Psoas muscle (tissue), 7 donors: ENCODE measurements at regions not wholly inside any gene's neighbourhood (a gene's known extent, or its start where the extent isn't known, plus 50 kb on each side); places are given as distances from the start of the nearest gene placed in this dataset.

Experiments used
- ATAC-seq, 4 donors: fragments of 200-7000 bp; cut with Tn5 transposase; one replicate each; pipeline ENCODE4 v1.9.1; 2020; ENCODE audit warnings: moderate library complexity in 3 of 4, mild to moderate bottlenecking in 2 of 4
- DNase-seq, 2 donors: peaks; one replicate each; pipeline ENCODE4 v3.0.0-alpha.2; 2020
- H3K27ac ChIP-seq: fragments of 200-600 bp; one replicate; pipeline ENCODE4 v1.8.0; 2022
- H3K27me3 ChIP-seq, 3 donors: fragments of 200-600 bp in 1 of 3; one replicate each; pipeline versions ENCODE4 v1.6.1 to v1.8.0; 2013 to 2022; ENCODE audit warnings: low read length in 2 of 3, mild to moderate bottlenecking in 2 of 3, moderate library complexity in 1 of 3; ENCODE audit not compliant: insufficient read depth in 3 of 3
- H3K36me3 ChIP-seq, 2 donors: fragments of 200-600 bp in 1 of 2; one replicate each; pipeline versions ENCODE4 v1.6.1 to v1.8.0; 2013 to 2022; ENCODE audit warnings: low read depth in 1 of 2, mild to moderate bottlenecking in 1 of 2, moderate library complexity in 1 of 2; ENCODE audit not compliant: insufficient read depth in 1 of 2
- H3K4me1 ChIP-seq: fragments of 200-600 bp; one replicate; pipeline ENCODE4 v1.8.0; 2022
- H3K4me3 ChIP-seq: fragments of 200-600 bp; one replicate; pipeline ENCODE4 v1.8.0; 2022; ENCODE audit warnings: mild to moderate bottlenecking
- H3K9me3 ChIP-seq: fragments of 200-600 bp; one replicate; pipeline ENCODE4 v1.8.0; 2022
- WGBS, 3 donors: extraction: QIAGEN DNeasy Blood & Tissue Kit; methylation state at CpG; one replicate each; pipeline versions ENCODE4 v1.1.6 to v1.1.7; 2013; 5-methylcytosine and 5-hydroxymethylcytosine counted together
- intact Hi-C, 2 donors: fragments of 100-400 bp; cut with DNase I; formaldehyde crosslinking; loops; one replicate each; pipeline versions ENCODE4 v1.11.0 to v1.14.2; 2022
- TF ChIP-seq, protein P1 (sequence below): fragments of 200-600 bp; IDR thresholded peaks from one replicate; pipeline ENCODE4 v1.8.0; 2022; ENCODE audit warnings: antibody characterized with exemption
- donor health status: healthy with polysubstance abuse.
- donor health status: DM: no; HTN: no; CAD: no; lungs with moderate emphysema.
- donor health status: Bipolar disorder and iron deficiency.
- donor health status: healthy.
- donor health status: DM: yes; HTN: yes; CAD: no.
- donor health status: DM: no; HTN: no; CAD: no.
- donor health status: DM: yes; HTN: yes; CAD: no.

DNA sequence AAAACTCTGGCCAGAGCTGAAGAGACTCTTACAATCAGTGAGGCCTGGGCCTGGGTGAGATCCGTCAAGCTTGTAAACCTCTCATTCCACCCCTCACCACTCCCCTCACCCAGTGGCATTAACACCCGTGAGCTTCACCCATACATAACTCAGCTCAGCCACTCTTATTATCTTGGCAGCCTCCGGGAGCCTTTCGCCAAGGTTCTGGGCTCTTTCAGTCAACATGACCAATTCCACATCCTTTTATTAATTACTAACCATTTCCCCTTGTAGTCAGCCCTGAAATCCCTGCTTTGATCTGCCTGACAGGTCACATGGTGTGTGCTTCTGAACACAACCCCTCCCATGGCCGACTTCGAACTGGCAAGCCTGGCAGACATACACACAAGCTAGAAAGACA is 134.8 kb downstream of the SETD4 start:
- TF ChIP-seq, protein P1, sequence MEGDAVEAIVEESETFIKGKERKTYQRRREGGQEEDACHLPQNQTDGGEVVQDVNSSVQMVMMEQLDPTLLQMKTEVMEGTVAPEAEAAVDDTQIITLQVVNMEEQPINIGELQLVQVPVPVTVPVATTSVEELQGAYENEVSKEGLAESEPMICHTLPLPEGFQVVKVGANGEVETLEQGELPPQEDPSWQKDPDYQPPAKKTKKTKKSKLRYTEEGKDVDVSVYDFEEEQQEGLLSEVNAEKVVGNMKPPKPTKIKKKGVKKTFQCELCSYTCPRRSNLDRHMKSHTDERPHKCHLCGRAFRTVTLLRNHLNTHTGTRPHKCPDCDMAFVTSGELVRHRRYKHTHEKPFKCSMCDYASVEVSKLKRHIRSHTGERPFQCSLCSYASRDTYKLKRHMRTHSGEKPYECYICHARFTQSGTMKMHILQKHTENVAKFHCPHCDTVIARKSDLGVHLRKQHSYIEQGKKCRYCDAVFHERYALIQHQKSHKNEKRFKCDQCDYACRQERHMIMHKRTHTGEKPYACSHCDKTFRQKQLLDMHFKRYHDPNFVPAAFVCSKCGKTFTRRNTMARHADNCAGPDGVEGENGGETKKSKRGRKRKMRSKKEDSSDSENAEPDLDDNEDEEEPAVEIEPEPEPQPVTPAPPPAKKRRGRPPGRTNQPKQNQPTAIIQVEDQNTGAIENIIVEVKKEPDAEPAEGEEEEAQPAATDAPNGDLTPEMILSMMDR = no peak

DNA sequence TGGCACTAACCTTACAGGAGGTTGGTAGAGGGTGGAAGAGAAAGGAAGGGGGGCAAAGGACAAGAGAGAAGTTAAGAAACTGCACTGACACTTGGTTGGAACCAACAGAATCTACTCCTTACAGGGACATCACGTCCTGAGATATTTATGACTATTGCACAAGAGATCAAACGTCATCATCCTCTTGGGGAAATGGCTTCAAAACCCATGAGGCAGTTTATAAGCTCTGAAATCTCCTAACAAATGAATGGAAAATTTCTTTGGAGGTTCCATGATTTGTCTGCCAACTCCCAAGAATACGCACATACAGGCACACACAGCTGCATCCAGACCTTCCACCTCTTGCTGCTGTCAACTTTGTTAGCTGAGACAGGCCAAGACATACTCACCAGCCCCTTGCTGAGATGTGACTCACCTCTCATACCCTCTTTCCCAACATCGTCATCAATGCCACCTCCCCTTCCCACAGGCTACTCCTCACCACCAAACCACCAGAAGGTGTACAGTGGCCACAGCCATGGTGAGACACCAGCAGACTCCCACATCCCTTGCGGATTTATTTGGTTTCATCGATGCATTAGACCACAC is 135.5 kb downstream of the SETD4 start:
- intact Hi-C loops = no loop called here
- TF ChIP-seq, protein P1 = no peak
- peaks cover 0 to 6% (median 2%) of the 10 kb centered on the region in 3 donors for H3K27me3 ChIP-seq
- DNase-seq (peak; percentile 10 to 59), ATAC-seq (peak in 3 of 4 donors; percentile 70 to 77 (median 72))
- no peaks in the 10 kb centered on the region for H3K4me1 ChIP-seq
- 57 to 65% (median 60%) methylated on average over 6 of the region's 6 CpGs for WGBS, 3 donors
- no peak overlapping the region for H3K4me3 ChIP-seq
- H3K27ac ChIP-seq = no peak overlapping the region
- H3K36me3 ChIP-seq = no peaks in the 10 kb centered on the region
- no peaks in the 10 kb centered on the region for H3K9me3 ChIP-seq

More for the DNA sequence above, 134.8 kb downstream of the SETD4 start:
- no peaks in the 10 kb centered on the region for H3K9me3 ChIP-seq
- intact Hi-C loops = no loop called here
- no peak overlapping the region for H3K27ac ChIP-seq
- ATAC-seq (peak in 3 of 4 donors; percentile 38 to 39 (median 38)), DNase-seq (peak in 1 of 2 donors; percentile 17)
- no peaks in the 10 kb centered on the region for H3K4me1 ChIP-seq
- peaks cover 0 to 6% (median 2%) of the 10 kb centered on the region in 3 donors for H3K27me3 ChIP-seq
- H3K4me3 ChIP-seq = no peak overlapping the region
- WGBS, 3 donors = 50 to 54% (median 52%) methylated on average over 6 of the region's 6 CpGs
- H3K36me3 ChIP-seq = no peaks in the 10 kb centered on the region

DNA sequence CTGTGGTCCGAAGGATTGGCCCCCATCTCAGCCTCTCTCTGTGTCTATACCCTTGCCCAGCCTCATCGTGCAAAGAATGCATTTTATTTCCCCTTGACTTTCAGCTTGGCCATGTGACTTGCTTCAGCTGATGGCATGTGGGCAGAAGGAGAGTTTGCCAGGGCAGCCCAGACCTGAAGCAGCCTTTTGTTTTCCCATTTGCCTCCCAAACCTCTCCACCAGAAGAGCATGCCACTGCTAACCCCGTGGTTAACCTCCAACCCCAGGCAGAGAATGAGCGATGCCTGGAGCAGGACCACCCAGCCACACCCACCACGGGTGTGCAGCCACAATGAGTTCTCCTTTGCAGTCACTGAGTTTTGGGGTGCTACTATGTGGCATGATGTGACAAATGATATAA is 136.4 kb downstream of the SETD4 start:
- Histone ChIP-seq H3K36me3 (no peaks in the 10 kb centered on the region), H3K4me1 (no peaks in the 10 kb centered on the region), H3K9me3 (no peaks in the 10 kb centered on the region), H3K4me3 (no peak overlapping the region), H3K27ac (no peak overlapping the region), H3K27me3 (peaks cover 0 to 6% (median 2%) of the 10 kb centered on the region in 3 donors)
- WGBS, 3 donors = 81 to 84% (median 84%) methylated on average over 5 of the region's 5 CpGs
- TF ChIP-seq, protein P1 = no peak
- ATAC-seq (no peak), DNase-seq (no peak)
- intact Hi-C loops = no loop called here

DNA sequence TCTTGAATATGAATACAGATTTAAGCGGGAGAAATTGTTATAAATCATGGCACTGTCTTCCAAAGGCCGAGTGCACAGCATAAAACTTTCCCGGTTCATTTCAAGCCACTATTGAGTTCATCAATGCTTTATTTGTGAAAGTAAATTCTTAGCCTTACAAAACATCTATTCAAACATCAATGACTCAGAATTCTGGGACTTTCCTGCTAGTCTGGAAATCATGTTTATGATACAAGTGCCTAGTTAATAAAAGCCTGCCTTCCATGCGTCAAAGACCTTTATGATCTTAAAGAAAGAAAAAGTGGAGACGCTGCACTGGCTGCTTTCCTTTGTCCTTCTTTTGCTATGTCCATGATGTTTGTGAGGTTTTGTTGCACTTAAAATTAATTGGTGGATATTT is 137.7 kb downstream of the SETD4 start:
- no peak for DNase-seq
- ATAC-seq = no peak
- no peaks in the 10 kb centered on the region for H3K36me3 ChIP-seq
- peaks cover 0 to 6% (median 2%) of the 10 kb centered on the region in 3 donors for H3K27me3 ChIP-seq
- no peak overlapping the region for H3K27ac ChIP-seq
- TF ChIP-seq, protein P1 = no peak
- H3K4me1 ChIP-seq = no peaks in the 10 kb centered on the region
- intact Hi-C loops = no loop called here
- no peaks in the 10 kb centered on the region for H3K9me3 ChIP-seq
- 71 to 76% (median 76%) methylated on average over 5 of the region's 5 CpGs for WGBS, 3 donors
- no peak overlapping the region for H3K4me3 ChIP-seq

DNA sequence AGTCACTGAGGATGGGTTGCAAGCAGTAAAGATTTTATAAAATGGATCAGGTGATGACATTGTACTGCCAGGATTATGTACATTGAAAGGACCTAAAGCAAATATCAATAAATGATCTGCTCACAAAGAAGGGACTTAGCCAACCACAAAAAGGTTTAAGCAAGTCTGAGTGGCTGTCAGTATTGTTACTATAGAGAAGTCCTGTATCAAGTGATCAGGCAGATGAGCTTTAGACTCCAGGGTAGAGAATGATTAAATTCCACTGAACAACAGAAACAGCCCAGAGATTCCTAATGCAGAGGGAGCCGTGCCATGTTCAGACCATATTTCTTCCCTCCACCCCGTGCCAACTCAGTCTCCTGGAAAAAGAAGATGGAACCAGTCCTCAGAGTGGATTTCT is 138.9 kb downstream of the SETD4 start:
- H3K36me3 ChIP-seq = no peaks in the 10 kb centered on the region
- no peaks in the 10 kb centered on the region for H3K9me3 ChIP-seq
- no peak for DNase-seq
- intact Hi-C loops = no loop called here
- H3K4me1 ChIP-seq = no peaks in the 10 kb centered on the region
- ATAC-seq = no peak
- TF ChIP-seq, protein P1 = no peak
- no peak overlapping the region for H3K27ac ChIP-seq
- peaks cover 0 to 6% (median 2%) of the 10 kb centered on the region in 3 donors for H3K27me3 ChIP-seq
- H3K4me3 ChIP-seq = no peak overlapping the region
- WGBS, 3 donors = 42 to 56% (median 55%) methylated on average over 2 of the region's 2 CpGs
